GM12875 (cell line): ENCODE measurements at regions not wholly inside any gene's neighbourhood (a gene's known extent, or its start where the extent isn't known, plus 50 kb on each side); places are given as distances from the start of the nearest gene placed in this dataset.

ENCODE experiments used
- H3K4me3 ChIP-seq: one replicate; pipeline ENCODE4 v1.5.1; 2011; ENCODE audit warnings: low read depth, low read length, control low read depth
- CTCF ChIP-seq: IDR thresholded peaks from 2 replicates; pipeline ENCODE4 v1.5.1; 2011; ENCODE audit warnings: low read depth, mild to moderate bottlenecking, control low read depth, inconsistent platforms, low read length, moderate library complexity, borderline replicate concordance; ENCODE audit not compliant: insufficient read depth

DNA sequence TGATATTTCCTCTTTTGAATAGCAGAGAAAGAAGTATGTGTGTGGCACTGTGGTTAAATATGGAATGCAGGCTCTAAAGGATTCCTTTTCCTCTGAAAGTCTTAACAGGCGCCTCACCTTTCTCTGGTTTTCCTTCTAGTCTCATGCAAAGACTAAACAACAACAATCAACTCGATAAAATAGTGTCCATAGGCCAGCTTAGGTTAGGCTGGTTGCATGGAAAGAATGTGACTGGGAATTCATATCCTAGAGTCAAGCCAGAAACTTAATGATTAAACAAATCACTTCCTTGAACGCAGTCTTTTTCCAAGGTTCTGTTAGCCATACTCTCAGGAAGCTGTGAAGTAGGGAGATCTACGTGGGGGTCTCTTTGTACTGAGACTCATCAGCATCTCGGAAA lies 800.8 kb upstream of the ID2 start:
- TF ChIP-seq CTCF, result no peak
- H3K4me3 ChIP-seq, result no peak overlapping the region

GRCh38 chr2:7881466-7881865 lies 800.4 kb upstream of the ID2 start:
- TF ChIP-seq CTCF, result no peak
- no peak overlapping the region for H3K4me3 ChIP-seq

- TF ChIP-seq CTCF, result no peak
- H3K4me3 ChIP-seq, result no peak overlapping the region
Observed at GRCh38 chr2:7882296-7882695, 799.6 kb upstream of the ID2 start.

DNA sequence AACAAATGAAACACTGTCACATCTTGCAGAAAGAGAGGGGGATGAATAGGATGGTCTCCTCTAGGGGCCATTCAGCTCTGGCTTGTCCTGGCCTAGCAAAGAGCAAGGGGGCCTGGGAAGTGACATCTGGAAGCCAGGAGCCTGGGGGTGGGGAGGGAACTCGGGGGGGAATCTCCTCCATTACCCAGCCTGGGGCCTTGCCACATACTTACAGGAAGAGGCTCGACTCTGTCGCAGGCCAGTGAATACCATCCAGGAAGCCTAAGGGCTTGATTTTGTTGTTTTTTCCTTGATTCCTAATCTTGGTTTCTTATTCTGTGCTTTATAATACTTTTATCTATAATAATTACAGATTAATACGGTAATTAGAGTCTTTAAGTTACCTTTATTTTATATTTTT lies 797.5 kb upstream of the ID2 start:
- no peak overlapping the region for H3K4me3 ChIP-seq
- TF ChIP-seq CTCF, result no peak

- no peak overlapping the region for H3K4me3 ChIP-seq
- no peak for TF ChIP-seq CTCF
Observed at GRCh38 chr2:7886666-7887065, 795.2 kb upstream of the ID2 start.

GRCh38 chr2:7887441-7887840 lies 794.4 kb upstream of the ID2 start:
- H3K4me3 ChIP-seq, result no peak overlapping the region
- TF ChIP-seq CTCF, result no peak

DNA sequence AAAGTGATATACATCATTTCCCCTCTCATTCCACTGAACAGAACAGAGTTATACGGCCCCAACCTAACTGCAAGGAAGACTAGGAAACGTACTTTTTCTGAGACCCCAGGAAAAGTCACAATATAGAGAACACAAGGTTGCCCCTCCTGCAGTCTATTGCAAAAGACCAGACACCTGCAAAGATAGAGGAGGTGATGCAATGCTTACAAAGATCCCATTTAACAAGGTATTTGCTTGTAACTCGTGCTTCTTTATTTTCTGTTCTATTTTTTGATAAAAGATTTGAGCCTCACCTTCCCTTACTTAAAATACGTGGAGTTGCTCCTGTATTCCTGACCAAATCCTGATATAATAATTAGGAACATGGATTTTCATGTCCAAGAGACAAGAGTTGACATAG lies 793.0 kb upstream of the ID2 start:
- no peak for TF ChIP-seq CTCF
- H3K4me3 ChIP-seq, result no peak overlapping the region
